GM18867 (cell line): ENCODE measurements at regions not wholly inside any gene's neighbourhood (a gene's known extent, or its start where the extent isn't known, plus 50 kb on each side); places are given as distances from the start of the nearest gene placed in this dataset.

Source experiments
- ATAC-seq: cut with Tn5 transposase; IDR thresholded peaks from one replicate; pipeline ENCODE4 v1.9.1; 2021; ENCODE audit warnings: mild to moderate bottlenecking, moderate library complexity; ENCODE audit not compliant: unreplicated experiment

- ATAC-seq, result no peak
Measured at GRCh38 chr2:157124731-157125130, 132.8 kb upstream of the GALNT5 start.

- no peak for ATAC-seq
Measured at GRCh38 chr2:157125685-157126084, 131.8 kb upstream of the GALNT5 start.

GRCh38 chr2:157127249-157128012 lies 130.1 kb upstream of the GALNT5 start:
- ATAC-seq, result no peak

GRCh38 chr2:157143901-157144300 lies 113.6 kb upstream of the GALNT5 start:
- no peak for ATAC-seq

- ATAC-seq, result no peak
Measured at GRCh38 chr2:157149270-157149669, 108.2 kb upstream of the GALNT5 start.

GRCh38 chr2:157150747-157151146 lies 106.8 kb upstream of the GALNT5 start:
- peak; percentile 92 for ATAC-seq

GRCh38 chr2:157152362-157152761 lies 105.1 kb upstream of the GALNT5 start:
- ATAC-seq, result no peak

- ATAC-seq, result no peak
Measured at GRCh38 chr2:157155992-157156391, 101.5 kb upstream of the GALNT5 start.

- ATAC-seq, result no peak
Measured at GRCh38 chr2:157158111-157158510, 99.4 kb upstream of the GALNT5 start.

- ATAC-seq, result no peak
Measured at GRCh38 chr2:157159221-157159934, 98.1 kb upstream of the GALNT5 start.

GRCh38 chr2:157160111-157160510 lies 97.4 kb upstream of the GALNT5 start:
- ATAC-seq, result no peak

GRCh38 chr2:157164370-157164769 lies 93.1 kb upstream of the GALNT5 start:
- ATAC-seq, result no peak

GRCh38 chr2:157164891-157165290 lies 92.6 kb upstream of the GALNT5 start:
- no peak for ATAC-seq

- ATAC-seq, result no peak
Measured at GRCh38 chr2:157168501-157168900, 89.0 kb upstream of the GALNT5 start.

GRCh38 chr2:157169889-157170288 lies 87.6 kb upstream of the GALNT5 start:
- no peak for ATAC-seq

- no peak for ATAC-seq
Measured at GRCh38 chr2:157170299-157170698, 87.2 kb upstream of the GALNT5 start.

- no peak for ATAC-seq
Measured at GRCh38 chr2:157172239-157172638, 85.3 kb upstream of the GALNT5 start.

- ATAC-seq, result no peak
Measured at GRCh38 chr2:157172866-157173578, 84.5 kb upstream of the GALNT5 start.

GRCh38 chr2:157173740-157174184 lies 83.7 kb upstream of the GALNT5 start:
- ATAC-seq, result no peak

- no peak for ATAC-seq
Measured at GRCh38 chr2:157174321-157174720, 83.2 kb upstream of the GALNT5 start.

GRCh38 chr2:157176602-157177001 lies 80.9 kb upstream of the GALNT5 start:
- no peak for ATAC-seq

- no peak for ATAC-seq
Measured at GRCh38 chr2:157178874-157179273, 78.6 kb upstream of the GALNT5 start.
